ENCODE measurements at regions not wholly inside any gene's neighbourhood (a gene's known extent, or its start where the extent isn't known, plus 50 kb on each side); places are given as distances from the start of the nearest gene placed in this dataset.

- Histone ChIP-seq H3K9ac (ENCODE audit: low read length) (no peak overlapping the region), H2AFZ (ENCODE audit: low read depth, low read length) (no peak overlapping the region), H3K9me3 (ENCODE audit: low read length) (no peaks in the 10 kb centered on the region), H3K27me3 (ENCODE audit: insufficient read depth, low read depth, low read length) (no peaks in the 10 kb centered on the region), H3K36me3 (ENCODE audit: insufficient read depth, low read length) (no peaks in the 10 kb centered on the region), H3K79me2 (replicated peaks; ENCODE audit: insufficient read depth, low read length) (no peaks in the 10 kb centered on the region), H3K4me2 (ENCODE audit: low read length) (no peak overlapping the region), H4K20me1 (ENCODE audit: insufficient read depth) (no peaks in the 10 kb centered on the region), H3K4me3 (ENCODE audit: low read length) (no peak overlapping the region), H3K9me2 (ENCODE audit: insufficient read depth, low read length) (no peaks in the 10 kb centered on the region), H3K27ac (ENCODE audit: low read length) (no peak overlapping the region), H3F3A (ENCODE audit: insufficient read depth, low read length, poor library complexity, severe bottlenecking) (no peaks in the 10 kb centered on the region)
- TF ChIP-seq REST (IDR thresholded peaks at IDR 0.05; ENCODE audit: borderline replicate concordance) (no peak), SMC3 (conservative IDR thresholded peaks at IDR 0.05; ENCODE audit: poor library complexity) (no peak), RAD21 (conservative IDR thresholded peaks at IDR 0.05) (no peak), POLR2AphosphoS5 (IDR thresholded peaks at IDR 0.05) (no peak), EZH2 (IDR thresholded peaks at IDR 0.05; ENCODE audit: borderline replicate concordance, insufficient read depth, low read length, poor library complexity, severe bottlenecking) (no peak), TAF1 (IDR thresholded peaks at IDR 0.05; ENCODE audit: low read depth) (no peak), EP300 (conservative IDR thresholded peaks at IDR 0.05; ENCODE audit: poor library complexity, severe bottlenecking) (no peak), MXI1 (conservative IDR thresholded peaks at IDR 0.05; ENCODE audit: poor library complexity, severe bottlenecking) (no peak)
- TF ChIP-seq, protein P1, sequence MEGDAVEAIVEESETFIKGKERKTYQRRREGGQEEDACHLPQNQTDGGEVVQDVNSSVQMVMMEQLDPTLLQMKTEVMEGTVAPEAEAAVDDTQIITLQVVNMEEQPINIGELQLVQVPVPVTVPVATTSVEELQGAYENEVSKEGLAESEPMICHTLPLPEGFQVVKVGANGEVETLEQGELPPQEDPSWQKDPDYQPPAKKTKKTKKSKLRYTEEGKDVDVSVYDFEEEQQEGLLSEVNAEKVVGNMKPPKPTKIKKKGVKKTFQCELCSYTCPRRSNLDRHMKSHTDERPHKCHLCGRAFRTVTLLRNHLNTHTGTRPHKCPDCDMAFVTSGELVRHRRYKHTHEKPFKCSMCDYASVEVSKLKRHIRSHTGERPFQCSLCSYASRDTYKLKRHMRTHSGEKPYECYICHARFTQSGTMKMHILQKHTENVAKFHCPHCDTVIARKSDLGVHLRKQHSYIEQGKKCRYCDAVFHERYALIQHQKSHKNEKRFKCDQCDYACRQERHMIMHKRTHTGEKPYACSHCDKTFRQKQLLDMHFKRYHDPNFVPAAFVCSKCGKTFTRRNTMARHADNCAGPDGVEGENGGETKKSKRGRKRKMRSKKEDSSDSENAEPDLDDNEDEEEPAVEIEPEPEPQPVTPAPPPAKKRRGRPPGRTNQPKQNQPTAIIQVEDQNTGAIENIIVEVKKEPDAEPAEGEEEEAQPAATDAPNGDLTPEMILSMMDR (IDR thresholded peaks at IDR 0.05; ENCODE audit: poor library complexity, severe bottlenecking), result no peak
Observed at GRCh38 chr6:167663316-167663715, 163.4 kb upstream of the AFDN start.

DNA sequence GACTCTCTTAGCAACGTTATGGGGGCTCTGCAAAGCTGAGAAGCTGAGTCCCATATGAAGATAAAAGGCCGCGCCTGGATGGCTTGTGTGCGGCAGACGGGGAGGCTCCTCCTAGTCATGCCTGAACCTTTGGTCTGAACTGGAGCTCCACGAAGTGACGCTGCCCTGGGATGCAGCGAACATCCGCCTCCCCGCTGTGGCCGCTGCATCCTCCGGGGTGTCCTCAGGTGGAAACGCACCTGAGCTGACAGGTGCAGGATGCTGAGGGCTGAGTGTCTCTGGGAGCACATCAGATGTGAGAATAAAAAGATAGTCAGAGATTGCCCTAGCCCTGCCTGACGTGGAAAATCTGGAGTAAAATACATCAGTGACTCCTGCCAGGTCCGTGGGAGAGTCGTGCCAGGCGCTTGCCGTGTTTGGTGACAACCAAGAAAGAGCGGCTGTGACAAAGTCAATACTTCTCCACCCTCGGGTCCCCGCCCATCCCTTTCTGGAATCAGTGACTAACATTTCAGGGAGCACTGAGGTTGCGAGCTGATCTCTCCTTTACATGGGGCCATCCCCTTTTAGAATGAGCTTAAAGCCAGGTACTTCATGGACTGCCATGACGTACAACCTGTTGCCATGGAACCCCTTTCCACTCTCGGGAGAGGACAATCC, 162.8 kb upstream of the AFDN start:
- Histone ChIP-seq H3K27me3 (ENCODE audit: insufficient read depth, low read depth, low read length) (no peaks in the 10 kb centered on the region), H3K27ac (ENCODE audit: low read length) (no peak overlapping the region), H3K4me3 (ENCODE audit: low read length) (no peak overlapping the region), H3K9ac (ENCODE audit: low read length) (no peak overlapping the region), H3F3A (ENCODE audit: insufficient read depth, low read length, poor library complexity, severe bottlenecking) (no peaks in the 10 kb centered on the region), H3K36me3 (ENCODE audit: insufficient read depth, low read length) (no peaks in the 10 kb centered on the region), H4K20me1 (ENCODE audit: insufficient read depth) (no peaks in the 10 kb centered on the region), H3K4me2 (ENCODE audit: low read length) (no peak overlapping the region), H2AFZ (ENCODE audit: low read depth, low read length) (no peak overlapping the region), H3K9me2 (ENCODE audit: insufficient read depth, low read length) (no peaks in the 10 kb centered on the region), H3K9me3 (ENCODE audit: low read length) (no peaks in the 10 kb centered on the region), H3K79me2 (replicated peaks; ENCODE audit: insufficient read depth, low read length) (no peaks in the 10 kb centered on the region)
- no peak for TF ChIP-seq SMC3 (conservative IDR thresholded peaks at IDR 0.05; ENCODE audit: poor library complexity)
- no peak for TF ChIP-seq TAF1 (IDR thresholded peaks at IDR 0.05; ENCODE audit: low read depth)
- no peak for TF ChIP-seq REST (IDR thresholded peaks at IDR 0.05; ENCODE audit: borderline replicate concordance)
- TF ChIP-seq, protein P1 (IDR thresholded peaks at IDR 0.05; ENCODE audit: poor library complexity, severe bottlenecking), result no peak
- TF ChIP-seq POLR2AphosphoS5 (IDR thresholded peaks at IDR 0.05), result no peak
- no peak for TF ChIP-seq EP300 (conservative IDR thresholded peaks at IDR 0.05; ENCODE audit: poor library complexity, severe bottlenecking)
- no peak for TF ChIP-seq MXI1 (conservative IDR thresholded peaks at IDR 0.05; ENCODE audit: poor library complexity, severe bottlenecking)
- no peak for TF ChIP-seq RAD21 (conservative IDR thresholded peaks at IDR 0.05)
- no peak for TF ChIP-seq EZH2 (IDR thresholded peaks at IDR 0.05; ENCODE audit: borderline replicate concordance, insufficient read depth, low read length, poor library complexity, severe bottlenecking)
